HEK293 (cell line): ENCODE measurements at regions not wholly inside any gene's neighbourhood (a gene's known extent, or its start where the extent isn't known, plus 50 kb on each side); places are given as distances from the start of the nearest gene placed in this dataset.

Experiments
- CTCF ChIA-PET: fragments of 350-600 bp; formaldehyde crosslinking; extraction: SDS; loops from one replicate; lab custom pipeline; 2021; ENCODE audit warnings: antibody characterized with exemption; lab: Yijun Ruan, JAX
- POLR2A ChIA-PET: fragments of 300-600 bp; formaldehyde crosslinking; extraction: SDS; loops from one replicate; lab custom pipeline; 2020; ENCODE audit warnings: antibody characterized with exemption, inconsistent platforms; lab: Yijun Ruan, JAX
- H3K27ac ChIP-seq: fragments of 200-500 bp; sonication (Bioruptor generic); 2 replicates; pipeline ENCODE4 v1.5.1; 2014; ENCODE audit warnings: low read depth, low read length, control low read depth, inconsistent platforms; ENCODE audit errors: extremely low read depth
- H3K36me3 ChIP-seq, 2 experiments: fragments of 200-500 bp in 1 of 2; sonication (Bioruptor generic) in 1 of 2; 1 replicate in 1 of 2; 2 replicates in 1 of 2; pipeline ENCODE4 v1.5.1; 2014 to 2017; ENCODE audit warnings: inconsistent platforms in 2 of 2, low read length in 2 of 2; ENCODE audit not compliant: control insufficient read depth in 2 of 2, insufficient read depth in 1 of 2
- H3K4me1 ChIP-seq: fragments of 200-500 bp; sonication (Bioruptor generic); 2 replicates; pipeline ENCODE4 v1.5.1; 2014; ENCODE audit warnings: mild to moderate bottlenecking, low read length, inconsistent platforms; ENCODE audit not compliant: control insufficient read depth, insufficient read depth
- H3K4me3 ChIP-seq: 2 replicates; pipeline ENCODE4 v1.5.1; 2011; ENCODE audit warnings: low read depth, mild to moderate bottlenecking, control low read depth, low read length, moderate library complexity
- H3K9me3 ChIP-seq: fragments of 200-500 bp; sonication (Bioruptor generic); 2 replicates; pipeline ENCODE4 v1.5.1; 2014; ENCODE audit warnings: low read depth, low read length, inconsistent platforms; ENCODE audit not compliant: control insufficient read depth, insufficient read depth
- KLF16 ChIP-seq: fragments of 450-650 bp; formaldehyde crosslinking; IDR thresholded peaks from 2 replicates; pipeline ENCODE4 v1.5.1; 2017; ENCODE audit warnings: missing biosample characterization, missing genetic modification characterization
- KLF17 ChIP-seq: fragments of 450-650 bp; formaldehyde crosslinking; IDR thresholded peaks from 2 replicates; pipeline ENCODE4 v1.5.1; 2016; ENCODE audit warnings: missing biosample characterization, missing genetic modification characterization
- TCF7L2 ChIP-seq: IDR thresholded peaks from 2 replicates; pipeline ENCODE4 v1.6.1; 2011; ENCODE audit warnings: low read depth, mild to moderate bottlenecking, inconsistent platforms, low read length, moderate library complexity, borderline replicate concordance
- TSHZ1 ChIP-seq: fragments of 450-650 bp; formaldehyde crosslinking; IDR thresholded peaks from 2 replicates; pipeline ENCODE4 v1.5.1; 2016; ENCODE audit warnings: missing biosample characterization, missing genetic modification characterization, borderline replicate concordance
- ZFHX2 ChIP-seq: fragments of 450-650 bp; formaldehyde crosslinking; conservative IDR thresholded peaks from 2 replicates; pipeline ENCODE4 v1.5.1; 2016; ENCODE audit warnings: missing biosample characterization, missing genetic modification characterization
- ZNF140 ChIP-seq: fragments of 450-650 bp; formaldehyde crosslinking; IDR thresholded peaks from 2 replicates; pipeline ENCODE4 v1.5.1; 2016; ENCODE audit warnings: missing biosample characterization, missing genetic modification characterization
- ZNF248 ChIP-seq: fragments of 450-650 bp; formaldehyde crosslinking; IDR thresholded peaks from 2 replicates; pipeline ENCODE4 v1.5.1; 2017; ENCODE audit warnings: missing biosample characterization, missing genetic modification characterization
- ZNF274 ChIP-seq, 2 experiments: fragments of 200-500 bp in 1 of 2; fragments of 450-650 bp in 1 of 2; sonication (Bioruptor generic) in 1 of 2; formaldehyde crosslinking in 1 of 2; IDR thresholded peaks; 2 replicates each; pipeline versions ENCODE4 v1.5.1 to v1.6.1; 2014 to 2016; ENCODE audit warnings: borderline replicate concordance in 1 of 2, inconsistent platforms in 1 of 2, low read length in 1 of 2, missing biosample characterization in 1 of 2, missing genetic modification characterization in 1 of 2
- ZNF366 ChIP-seq: fragments of 450-650 bp; formaldehyde crosslinking; conservative IDR thresholded peaks from 2 replicates; pipeline ENCODE4 v1.5.1; 2016; ENCODE audit warnings: missing biosample characterization, missing genetic modification characterization
- ZNF426 ChIP-seq: fragments of 450-650 bp; formaldehyde crosslinking; IDR thresholded peaks from 2 replicates; pipeline ENCODE4 v1.5.1; 2017; ENCODE audit warnings: missing biosample characterization, missing genetic modification characterization, mild to moderate bottlenecking, inconsistent platforms, moderate library complexity
- ZNF501 ChIP-seq: fragments of 450-650 bp; formaldehyde crosslinking; IDR thresholded peaks from 2 replicates; pipeline ENCODE4 v1.5.1; 2016; ENCODE audit warnings: missing biosample characterization, missing genetic modification characterization
- ZNF514 ChIP-seq: fragments of 450-650 bp; formaldehyde crosslinking; IDR thresholded peaks from 2 replicates; pipeline ENCODE4 v1.5.1; 2016; ENCODE audit warnings: missing biosample characterization, missing genetic modification characterization
- ZNF558 ChIP-seq: fragments of 450-650 bp; formaldehyde crosslinking; IDR thresholded peaks from 2 replicates; pipeline ENCODE4 v1.5.1; 2016; ENCODE audit warnings: missing biosample characterization, missing genetic modification characterization
- ZNF639 ChIP-seq: fragments of 450-650 bp; formaldehyde crosslinking; IDR thresholded peaks from 2 replicates; pipeline ENCODE4 v1.5.1; 2016; ENCODE audit warnings: missing biosample characterization, missing genetic modification characterization
- ZNF670 ChIP-seq: fragments of 450-650 bp; formaldehyde crosslinking; IDR thresholded peaks from 2 replicates; pipeline ENCODE4 v1.5.1; 2016; ENCODE audit warnings: missing biosample characterization, missing genetic modification characterization, low read depth
- ZNF692 ChIP-seq: fragments of 450-650 bp; formaldehyde crosslinking; IDR thresholded peaks from 2 replicates; pipeline ENCODE4 v1.5.1; 2016; ENCODE audit warnings: missing biosample characterization, missing genetic modification characterization
- ZNF704 ChIP-seq: fragments of 450-650 bp; formaldehyde crosslinking; IDR thresholded peaks from 2 replicates; pipeline ENCODE4 v1.5.1; 2016; ENCODE audit warnings: missing biosample characterization, missing genetic modification characterization
- ZSCAN18 ChIP-seq: fragments of 450-650 bp; formaldehyde crosslinking; IDR thresholded peaks from 2 replicates; pipeline ENCODE4 v1.5.1; 2016; ENCODE audit warnings: missing biosample characterization, missing genetic modification characterization
- ZSCAN5A ChIP-seq: fragments of 450-650 bp; formaldehyde crosslinking; IDR thresholded peaks from 2 replicates; pipeline ENCODE4 v1.5.1; 2016; ENCODE audit warnings: missing biosample characterization, missing genetic modification characterization

- no peaks in the 10 kb centered on the region; the same call in 1 of the 2 replicates for H3K4me1 ChIP-seq
- H3K4me3 ChIP-seq: no peak overlapping the region
- no peaks in the 10 kb centered on the region for H3K36me3 ChIP-seq
- H3K9me3 ChIP-seq: no peaks in the 10 kb centered on the region
- H3K27ac ChIP-seq: no peak overlapping the region
- POLR2A ChIA-PET: no interaction called here
- TF ChIP-seq ZFHX2 (tag by site-specific recombination): no peak
- TF ChIP-seq ZNF704 (tag by site-specific recombination): no peak
- no peak for TF ChIP-seq ZNF274 (IDR thresholded peaks at IDR 0.05; ENCODE audit: low read length)
- TF ChIP-seq ZNF274 (tag by site-specific recombination; IDR thresholded peaks at IDR 0.05; ENCODE audit: borderline replicate concordance): no peak
- TF ChIP-seq ZNF426: no peak
- no peak for TF ChIP-seq ZNF692
- no peak for TF ChIP-seq KLF16 (tag by site-specific recombination)
- TF ChIP-seq TCF7L2: no peak
- TF ChIP-seq ZNF558 (tag by site-specific recombination): no peak
- TF ChIP-seq ZNF501: no peak
- TF ChIP-seq ZSCAN18 (tag by site-specific recombination): no peak
- no peak for TF ChIP-seq ZNF514 (tag by site-specific recombination)
- TF ChIP-seq TSHZ1 (tag by site-specific recombination): no peak
- no peak for TF ChIP-seq ZNF670
- TF ChIP-seq ZSCAN5A: no peak
- TF ChIP-seq KLF17 (tag by site-specific recombination): no peak
- TF ChIP-seq ZNF248 (tag by site-specific recombination): no peak
- TF ChIP-seq ZNF639 (tag by site-specific recombination): no peak
- no peak for TF ChIP-seq ZNF140 (tag by site-specific recombination)
- TF ChIP-seq ZNF366 (tag by site-specific recombination): no peak
- CTCF ChIA-PET: no interaction called here
Observed at GRCh38 chr7:46071601-46072000, 150.5 kb upstream of the IGFBP3 start.
